ENCODE measurements at regions not wholly inside any gene's neighbourhood (a gene's known extent, or its start where the extent isn't known, plus 50 kb on each side); places are given as distances from the start of the nearest gene placed in this dataset.

GRCh38 chr14:78073028-78073427 lies 97.1 kb upstream of the NRXN3 start:
- no peak for DNase-seq (ENCODE audit: low spot score)

- peak; percentile 41 for DNase-seq (ENCODE audit: low spot score)
These were observed 95.6 kb upstream of the NRXN3 start for GRCh38 chr14:78074561-78074960.

- DNase-seq (ENCODE audit: low spot score), result no peak
These were observed 95.1 kb upstream of the NRXN3 start for GRCh38 chr14:78075033-78075432.

GRCh38 chr14:78075555-78076277 lies 94.5 kb upstream of the NRXN3 start:
- DNase-seq (ENCODE audit: low spot score), result no peak

- DNase-seq (ENCODE audit: low spot score), result no peak
These were observed 88.9 kb upstream of the NRXN3 start for GRCh38 chr14:78081245-78081644.

GRCh38 chr14:78083837-78084236 lies 86.3 kb upstream of the NRXN3 start:
- DNase-seq (ENCODE audit: low spot score), result no peak

GRCh38 chr14:78086342-78086741 lies 83.8 kb upstream of the NRXN3 start:
- no peak for DNase-seq (ENCODE audit: low spot score)

- DNase-seq (ENCODE audit: low spot score), result no peak
These were observed 81.3 kb upstream of the NRXN3 start for GRCh38 chr14:78088916-78089315.

GRCh38 chr14:78090864-78091263 lies 79.3 kb upstream of the NRXN3 start:
- no peak for DNase-seq (ENCODE audit: low spot score)

- no peak for DNase-seq (ENCODE audit: low spot score)
These were observed 78.8 kb upstream of the NRXN3 start for GRCh38 chr14:78091361-78091760.

GRCh38 chr14:78092040-78092439 lies 78.1 kb upstream of the NRXN3 start:
- DNase-seq (ENCODE audit: low spot score), result no peak

- no peak for DNase-seq (ENCODE audit: low spot score)
These were observed 66.9 kb upstream of the NRXN3 start for GRCh38 chr14:78103271-78103670.

- DNase-seq (ENCODE audit: low spot score), result no peak
These were observed 66.0 kb upstream of the NRXN3 start for GRCh38 chr14:78104160-78104559.

- DNase-seq (ENCODE audit: low spot score), result no peak
These were observed 65.5 kb upstream of the NRXN3 start for GRCh38 chr14:78104655-78105054.

GRCh38 chr14:78106381-78106780 lies 63.8 kb upstream of the NRXN3 start:
- no peak for DNase-seq (ENCODE audit: low spot score)

- DNase-seq (ENCODE audit: low spot score), result no peak
These were observed 63.0 kb upstream of the NRXN3 start for GRCh38 chr14:78107166-78107565.

GRCh38 chr14:78119440-78119839 lies 50.7 kb upstream of the NRXN3 start:
- no peak for DNase-seq (ENCODE audit: low spot score)

All from globus pallidus (tissue), 1 donor.